ENCODE measurements at regions not wholly inside any gene's neighbourhood (a gene's known extent, or its start where the extent isn't known, plus 50 kb on each side); places are given as distances from the start of the nearest gene placed in this dataset.

DNA sequence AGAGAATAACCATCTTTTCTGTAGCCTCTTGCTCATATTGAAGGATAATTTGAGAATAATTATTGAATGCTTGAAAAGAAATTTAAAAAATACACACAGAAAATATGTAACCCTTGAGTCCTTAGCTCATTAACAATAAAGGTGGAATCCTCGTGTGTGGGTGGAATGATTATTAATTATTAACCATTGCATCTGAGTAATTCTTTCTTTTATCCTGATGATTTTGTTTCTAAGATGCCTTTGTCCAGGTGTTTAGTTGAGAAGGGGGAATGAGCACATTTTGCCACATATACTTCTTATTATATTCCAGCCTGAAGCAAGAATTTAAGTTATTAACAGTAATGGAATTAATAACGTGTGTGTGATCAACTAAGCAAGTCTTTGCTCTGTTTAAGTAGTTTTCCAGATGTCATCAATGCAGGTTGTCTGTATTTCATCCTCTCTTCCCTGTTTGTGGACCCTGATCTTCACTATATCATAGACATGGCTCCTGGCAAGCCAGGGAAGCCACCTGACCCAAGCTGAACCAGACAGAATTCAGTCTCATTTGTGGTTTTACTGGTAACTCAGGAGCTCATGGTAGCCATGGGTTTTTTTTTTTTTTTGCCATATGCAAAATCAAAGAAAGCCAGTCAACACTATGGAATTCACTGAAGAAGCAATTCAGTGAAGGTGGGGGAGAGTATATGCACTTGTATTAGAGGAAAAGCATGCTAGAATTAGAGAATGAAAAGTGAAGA lies 144.3 kb downstream of the KIF20B start:
- ChIA-PET CTCF (interaction anchor here (0.6 kb wide), 1 partner anchor 161 kb away, joined by 3 read pairs; no protein-coding TSS in a partner anchor), POLR2A (no interaction called here)
- H3K4me3 Mint-ChIP-seq: no peak overlapping the region
- Histone ChIP-seq H3K27me3 (ENCODE audit: control insufficient read depth in 1 of 2, insufficient read depth in 2 of 2, low read length in 2 of 2) (no peaks in the 10 kb centered on the region), H3K27ac (ENCODE audit: low read depth in 1 of 2, low read length in 2 of 2) (no peak overlapping the region), H3K9me3 (ENCODE audit: control insufficient read depth in 1 of 2, insufficient read depth in 1 of 2, low read length in 2 of 2) (no peaks in the 10 kb centered on the region), H3K36me3 (ENCODE audit: insufficient read depth, low read length) (no peaks in the 10 kb centered on the region), H3K4me3 (ENCODE audit: low read length) (no peak overlapping the region), H3K4me1 (ENCODE audit: insufficient read depth, low read length) (no peaks in the 10 kb centered on the region)
- H3K4me1 Mint-ChIP-seq (ENCODE audit: low read depth): no peaks in the 10 kb centered on the region
- H3K9me3 Mint-ChIP-seq: no peaks in the 10 kb centered on the region
- no peaks in the 10 kb centered on the region for H3K27me3 Mint-ChIP-seq
- no peak for TF ChIP-seq CTCF (IDR thresholded peaks at IDR 0.05)
- intact Hi-C loops (cut with DNase I, micrococcal nuclease): no loop called here
- no peaks in the 10 kb centered on the region for H3K36me3 Mint-ChIP-seq (ENCODE audit: low read depth)
- ATAC-seq (ENCODE audit: poor library complexity): no peak
- no peak for DNase-seq
- H3K27ac Mint-ChIP-seq: no peak overlapping the region

DNA sequence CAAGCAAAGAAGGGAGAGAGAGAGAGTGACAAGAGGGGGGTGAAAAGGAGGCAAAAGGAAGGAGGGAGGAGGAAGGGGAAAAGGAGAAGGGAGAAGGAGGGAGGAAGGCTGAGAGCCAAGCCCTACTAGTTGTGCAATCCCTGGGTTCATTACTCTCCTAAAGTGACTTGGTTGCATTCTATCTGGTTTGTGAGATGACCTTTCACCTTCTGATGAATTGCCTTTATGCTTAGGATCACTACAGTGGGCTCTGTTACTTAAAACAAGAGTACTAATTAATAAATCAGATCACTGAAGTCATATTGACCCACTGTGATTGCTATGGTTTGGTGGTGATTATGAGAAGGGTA lies 144.9 kb downstream of the KIF20B start:
- no peaks in the 10 kb centered on the region for H3K36me3 Mint-ChIP-seq (ENCODE audit: low read depth)
- ChIA-PET CTCF (no interaction called here), POLR2A (no interaction called here)
- H3K27me3 Mint-ChIP-seq: no peaks in the 10 kb centered on the region
- H3K27me3 ChIP-seq (ENCODE audit: control insufficient read depth in 1 of 2, insufficient read depth in 2 of 2, low read length in 2 of 2): no peaks in the 10 kb centered on the region
- H3K9me3 Mint-ChIP-seq: no peaks in the 10 kb centered on the region
- intact Hi-C loops (cut with DNase I, micrococcal nuclease): no loop called here
- TF ChIP-seq CTCF (IDR thresholded peaks at IDR 0.05): no peak
- no peaks in the 10 kb centered on the region for H3K9me3 ChIP-seq (ENCODE audit: control insufficient read depth in 1 of 2, insufficient read depth in 1 of 2, low read length in 2 of 2)
- H3K4me3 ChIP-seq (ENCODE audit: low read length): no peak overlapping the region
- ATAC-seq (ENCODE audit: poor library complexity) (no peak), DNase-seq (no peak)
- H3K27ac Mint-ChIP-seq: no peak overlapping the region
- no peak overlapping the region for H3K27ac ChIP-seq (ENCODE audit: low read depth in 1 of 2, low read length in 2 of 2)
- H3K36me3 ChIP-seq (ENCODE audit: insufficient read depth, low read length): no peaks in the 10 kb centered on the region
- no peaks in the 10 kb centered on the region for H3K4me1 Mint-ChIP-seq (ENCODE audit: low read depth)
- no peak overlapping the region for H3K4me3 Mint-ChIP-seq
- H3K4me1 ChIP-seq (ENCODE audit: insufficient read depth, low read length): no peaks in the 10 kb centered on the region

DNA sequence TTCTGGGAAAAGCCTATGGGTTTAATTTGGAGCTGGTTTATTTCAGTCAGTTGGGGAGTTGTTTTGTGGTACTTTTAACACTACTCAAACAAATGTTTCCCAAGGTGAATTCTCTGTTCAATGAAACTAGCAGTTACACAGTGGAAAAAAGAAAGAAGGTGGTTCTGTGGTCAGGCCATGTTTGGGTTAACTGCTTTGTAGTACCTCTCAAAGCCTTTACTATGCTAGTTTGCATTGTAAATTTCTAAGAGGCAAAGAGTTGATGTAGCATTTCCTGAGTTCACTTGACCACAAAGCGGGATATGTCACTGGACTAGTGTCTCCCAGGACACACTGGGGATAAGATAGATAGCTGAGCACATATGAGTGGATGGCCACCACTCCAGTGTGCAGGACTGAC lies 145.4 kb downstream of the KIF20B start:
- H3K9me3 Mint-ChIP-seq: no peaks in the 10 kb centered on the region
- no peak overlapping the region for H3K27ac ChIP-seq (ENCODE audit: low read depth in 1 of 2, low read length in 2 of 2)
- no peaks in the 10 kb centered on the region for H3K36me3 Mint-ChIP-seq (ENCODE audit: low read depth)
- ChIA-PET POLR2A (no interaction called here), CTCF (no interaction called here)
- no peaks in the 10 kb centered on the region for H3K4me1 ChIP-seq (ENCODE audit: insufficient read depth, low read length)
- H3K27ac Mint-ChIP-seq: no peak overlapping the region
- intact Hi-C loops (cut with DNase I, micrococcal nuclease): no loop called here
- no peaks in the 10 kb centered on the region for H3K36me3 ChIP-seq (ENCODE audit: insufficient read depth, low read length)
- no peak for DNase-seq
- ATAC-seq (ENCODE audit: poor library complexity): no peak
- no peak overlapping the region for H3K4me3 ChIP-seq (ENCODE audit: low read length)
- TF ChIP-seq CTCF (IDR thresholded peaks at IDR 0.05): no peak
- no peak overlapping the region for H3K4me3 Mint-ChIP-seq
- no peaks in the 10 kb centered on the region for H3K27me3 Mint-ChIP-seq
- H3K4me1 Mint-ChIP-seq (ENCODE audit: low read depth): no peaks in the 10 kb centered on the region
- no peaks in the 10 kb centered on the region for H3K9me3 ChIP-seq (ENCODE audit: control insufficient read depth in 1 of 2, insufficient read depth in 1 of 2, low read length in 2 of 2)
- H3K27me3 ChIP-seq (ENCODE audit: control insufficient read depth in 1 of 2, insufficient read depth in 2 of 2, low read length in 2 of 2): no peaks in the 10 kb centered on the region

Measured in CD4-positive, alpha-beta T cell (primary cell).